SK-N-MC (cell line): ENCODE measurements at regions not wholly inside any gene's neighbourhood (a gene's known extent, or its start where the extent isn't known, plus 50 kb on each side); places are given as distances from the start of the nearest gene placed in this dataset.

Experiments
- EZH2 ChIP-seq: fragments of 200-600 bp; sonication (generic); IDR thresholded peaks from one replicate; pipeline ENCODE4 v1.6.1; 2017; ENCODE audit warnings: antibody characterized with exemption
- FOXP2 ChIP-seq: optimal IDR thresholded peaks from 2 replicates; pipeline ENCODE3; 2011; ENCODE audit warnings: mild to moderate bottlenecking, moderate library complexity; ENCODE audit not compliant: insufficient read depth; ENCODE audit errors: extremely low read length, control extremely low read depth
- POLR2AphosphoS5 ChIP-seq: IDR thresholded peaks from 2 replicates; pipeline ENCODE4 v1.6.1; 2012; ENCODE audit warnings: mild to moderate bottlenecking, low read depth, low read length, borderline replicate concordance

DNA sequence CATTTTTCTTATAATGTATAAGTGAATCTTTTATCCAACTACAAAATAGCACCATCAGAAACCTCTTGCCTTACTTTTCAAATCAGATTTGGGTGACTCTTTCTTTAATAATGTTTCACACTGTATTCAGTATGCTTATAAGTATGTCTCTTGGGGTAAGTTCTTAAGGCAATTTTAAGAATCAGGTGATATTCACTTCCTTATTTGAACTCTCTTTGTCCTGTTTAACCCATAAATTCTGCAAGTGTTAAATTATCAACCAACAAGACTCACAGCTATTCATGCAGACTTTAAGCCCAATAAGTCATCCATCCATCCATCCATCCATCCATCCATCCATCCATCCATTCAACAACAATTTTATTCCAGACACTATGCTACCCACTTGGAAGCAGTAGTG is 142.7 kb upstream of the FBXL17 start:
- no peak for TF ChIP-seq EZH2
- TF ChIP-seq POLR2AphosphoS5 = no peak
- no peak for TF ChIP-seq FOXP2
